CD4-positive, alpha-beta memory T cell (primary cell): ENCODE measurements at regions not wholly inside any gene's neighbourhood (a gene's known extent, or its start where the extent isn't known, plus 50 kb on each side); places are given as distances from the start of the nearest gene placed in this dataset.

Source experiments
- CTCF ChIA-PET: fragments of 350-600 bp; sonication (Branson Sonifier 250); formaldehyde crosslinking; loops from one replicate; lab custom pipeline; 2021; ENCODE audit warnings: inconsistent platforms; ENCODE audit not compliant: partially characterized antibody; lab: Charles Lee
- POLR2A ChIA-PET: fragments of 350-600 bp; sonication (Branson Sonifier 250); formaldehyde crosslinking; loops from one replicate; lab custom pipeline; 2021; ENCODE audit not compliant: partially characterized antibody; lab: Charles Lee
- DNase-seq, 5 donors: peaks; one replicate each; pipeline versions ENCODE4 v3.0.0 to v3.0.0-alpha.2; 2020 to 2022; ENCODE audit warnings: mixed read lengths in 1 of 5
- H3K27ac ChIP-seq: one replicate; pipeline ENCODE4 v1.7.0; 2013; ENCODE audit warnings: low read depth, low read length
- H3K27me3 ChIP-seq: 2 replicates; pipeline ENCODE4 v1.7.0; 2013; ENCODE audit warnings: mild to moderate bottlenecking, low read length, moderate library complexity; ENCODE audit not compliant: insufficient read depth
- H3K36me3 ChIP-seq: 2 replicates; pipeline ENCODE4 v1.7.0; 2013; ENCODE audit warnings: mild to moderate bottlenecking, low read length, moderate library complexity; ENCODE audit not compliant: insufficient read depth
- H3K4me1 ChIP-seq: 2 replicates; pipeline ENCODE4 v1.7.0; 2013; ENCODE audit warnings: mild to moderate bottlenecking, low read length, moderate library complexity; ENCODE audit not compliant: insufficient read depth
- H3K4me3 ChIP-seq, 2 donors: one replicate each; pipeline ENCODE4 v1.7.0; 2013; ENCODE audit warnings: low read length in 2 of 2, mild to moderate bottlenecking in 1 of 2
- H3K9me3 ChIP-seq, 2 donors: one replicate each; pipeline ENCODE4 v1.7.0; 2013; ENCODE audit warnings: low read length in 2 of 2, control low read depth in 1 of 2; ENCODE audit not compliant: control insufficient read depth in 1 of 2
- H3K27ac Mint-ChIP-seq, 7 donors: one replicate each; pipeline ENCODE4 v1.8.0; 2020 to 2021; ENCODE audit warnings: mixed read lengths in 7 of 7, mild to moderate bottlenecking in 6 of 7, inconsistent platforms in 3 of 7, moderate library complexity in 3 of 7
- H3K27me3 Mint-ChIP-seq, 2 donors: one replicate each; pipeline ENCODE4 v1.8.0; 2020 to 2021; ENCODE audit warnings: mixed read lengths in 2 of 2
- H3K36me3 Mint-ChIP-seq, 2 donors: one replicate each; pipeline ENCODE4 v1.8.0; 2020 to 2021; ENCODE audit warnings: mixed read lengths in 2 of 2, inconsistent platforms in 1 of 2, mild to moderate bottlenecking in 1 of 2
- H3K4me1 Mint-ChIP-seq, 4 donors: one replicate each; pipeline ENCODE4 v1.8.0; 2020 to 2021; ENCODE audit warnings: mixed read lengths in 4 of 4, mild to moderate bottlenecking in 1 of 4
- H3K4me3 Mint-ChIP-seq, 8 donors: one replicate each; pipeline ENCODE4 v1.8.0; 2020 to 2021; ENCODE audit warnings: mixed read lengths in 8 of 8, mild to moderate bottlenecking in 7 of 8, moderate library complexity in 6 of 8, inconsistent platforms in 3 of 8
- H3K9me3 Mint-ChIP-seq, 8 donors: one replicate each; pipeline ENCODE4 v1.8.0; 2020 to 2021; ENCODE audit warnings: mixed read lengths in 8 of 8, mild to moderate bottlenecking in 5 of 8, inconsistent platforms in 3 of 8, moderate library complexity in 1 of 8
- intact Hi-C: fragments of 100-400 bp; cut with micrococcal nuclease; formaldehyde crosslinking; loops from one replicate; pipeline ENCODE4 v1.15.1; 2023

DNA sequence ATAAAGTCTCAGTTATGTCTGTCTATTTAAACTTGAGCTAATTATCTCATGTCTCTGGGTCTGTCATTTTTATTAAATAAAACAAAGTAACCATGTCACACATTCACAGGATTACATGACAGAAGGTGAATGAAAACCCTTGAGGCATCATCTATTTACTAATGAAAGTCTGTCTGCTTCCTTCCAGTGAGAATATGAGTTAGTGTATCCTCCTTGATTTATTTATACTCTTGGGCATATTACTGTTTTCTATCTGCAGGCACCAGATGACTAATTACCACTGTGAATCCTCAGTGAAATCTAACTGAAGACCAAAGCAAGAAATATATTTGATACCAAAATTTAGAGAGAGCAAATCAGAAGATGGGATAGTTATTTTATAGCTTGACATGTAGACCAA, 163.7 kb downstream of the CDC14C start:
- peaks cover 0 to 4% (median 0%) of the 10 kb centered on the region in 8 donors for H3K9me3 Mint-ChIP-seq
- intact Hi-C loops = no loop called here
- no peaks in the 10 kb centered on the region for H3K27me3 Mint-ChIP-seq
- ChIA-PET CTCF (no interaction called here), POLR2A (no interaction called here)
- Histone ChIP-seq H3K4me1 (no peaks in the 10 kb centered on the region), H3K27ac (no peak overlapping the region), H3K27me3 (no peaks in the 10 kb centered on the region), H3K36me3 (no peaks in the 10 kb centered on the region), H3K4me3 (no peak overlapping the region), H3K9me3 (no peaks in the 10 kb centered on the region)
- no peaks in the 10 kb centered on the region for H3K36me3 Mint-ChIP-seq
- no peak overlapping the region for H3K4me3 Mint-ChIP-seq
- no peaks in the 10 kb centered on the region for H3K4me1 Mint-ChIP-seq
- no peak overlapping the region for H3K27ac Mint-ChIP-seq
- no peak for DNase-seq

DNA sequence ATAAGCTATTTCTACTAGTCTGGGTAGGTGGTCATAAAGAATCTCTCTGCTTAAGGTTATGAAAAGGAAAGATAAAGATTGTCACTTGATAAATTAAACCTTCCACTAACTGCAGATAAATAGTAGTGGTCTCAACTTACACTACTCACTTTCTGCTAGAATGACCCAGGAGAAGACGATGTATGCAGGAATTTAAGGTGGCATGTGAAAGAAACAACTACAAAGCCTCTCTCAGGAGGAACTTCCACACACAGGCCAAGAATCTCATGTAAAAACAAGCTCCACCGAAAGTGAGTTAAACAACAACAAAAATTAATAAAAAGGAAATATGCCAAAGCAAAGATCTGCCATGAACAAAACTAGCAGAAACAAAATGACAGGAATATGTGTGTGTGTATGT, 165.4 kb downstream of the CDC14C start:
- Histone ChIP-seq H3K9me3 (no peaks in the 10 kb centered on the region), H3K27me3 (no peaks in the 10 kb centered on the region), H3K4me3 (no peak overlapping the region), H3K27ac (no peak overlapping the region), H3K36me3 (no peaks in the 10 kb centered on the region), H3K4me1 (no peaks in the 10 kb centered on the region)
- CTCF ChIA-PET = no interaction called here
- Mint-ChIP-seq H3K27me3 (no peaks in the 10 kb centered on the region), H3K9me3 (peaks cover 0 to 4% (median 0%) of the 10 kb centered on the region in 8 donors), H3K4me1 (no peaks in the 10 kb centered on the region), H3K27ac (no peak overlapping the region), H3K4me3 (no peak overlapping the region), H3K36me3 (no peaks in the 10 kb centered on the region)
- intact Hi-C loops = no loop called here
- no peak for DNase-seq
- POLR2A ChIA-PET = no interaction called here

DNA sequence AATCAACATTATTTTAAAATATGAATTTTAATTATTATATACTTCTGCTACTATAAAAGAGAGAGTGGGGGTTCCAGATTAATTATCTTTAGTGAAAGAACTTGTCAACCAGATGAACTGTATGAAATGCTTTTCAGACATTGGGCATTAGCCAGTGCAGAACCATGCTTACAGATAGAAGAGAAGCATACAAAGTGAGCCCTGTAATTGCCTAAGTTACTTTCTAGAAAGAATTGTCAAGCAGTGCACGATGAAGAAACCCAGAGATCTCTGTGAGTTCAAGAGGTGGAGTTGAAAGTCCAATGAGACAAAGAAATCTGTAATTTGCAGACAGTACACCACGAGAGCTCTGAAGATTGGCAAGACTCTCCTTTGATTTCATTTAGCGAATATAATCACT, 166.7 kb downstream of the CDC14C start:
- Histone ChIP-seq H3K27ac (no peak overlapping the region), H3K27me3 (no peaks in the 10 kb centered on the region), H3K4me1 (no peaks in the 10 kb centered on the region), H3K9me3 (no peaks in the 10 kb centered on the region), H3K4me3 (no peak overlapping the region), H3K36me3 (no peaks in the 10 kb centered on the region)
- H3K36me3 Mint-ChIP-seq = no peaks in the 10 kb centered on the region
- no peak overlapping the region for H3K4me3 Mint-ChIP-seq
- POLR2A ChIA-PET = no interaction called here
- no peak overlapping the region for H3K27ac Mint-ChIP-seq
- DNase-seq = no peak
- intact Hi-C loops = no loop called here
- no peaks in the 10 kb centered on the region for H3K27me3 Mint-ChIP-seq
- H3K4me1 Mint-ChIP-seq = no peaks in the 10 kb centered on the region
- peaks cover 0 to 5% (median 3%) of the 10 kb centered on the region in 8 donors for H3K9me3 Mint-ChIP-seq
- CTCF ChIA-PET = no interaction called here

DNA sequence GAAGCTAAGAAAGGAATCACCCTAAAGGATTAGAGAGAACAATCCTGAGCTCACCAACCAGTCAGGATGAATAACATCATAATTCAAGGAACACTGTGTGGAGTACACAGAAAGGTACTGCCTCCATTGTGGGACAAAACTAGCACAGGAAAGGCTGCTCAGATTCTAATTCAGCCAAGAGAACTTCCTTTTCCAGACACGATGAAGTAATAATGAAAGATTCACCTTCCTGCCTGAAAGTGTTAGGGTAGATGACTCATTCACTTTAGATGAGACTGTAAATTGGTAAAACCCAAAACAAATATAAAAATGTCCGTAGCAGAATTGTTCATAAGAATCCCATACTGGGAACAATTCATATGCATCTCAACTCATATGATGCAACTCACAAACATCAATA, 167.2 kb downstream of the CDC14C start:
- ChIA-PET POLR2A (no interaction called here), CTCF (no interaction called here)
- H3K4me1 ChIP-seq = no peaks in the 10 kb centered on the region
- H3K9me3 ChIP-seq = no peaks in the 10 kb centered on the region
- H3K36me3 ChIP-seq = no peaks in the 10 kb centered on the region
- H3K4me3 ChIP-seq = no peak overlapping the region
- H3K27ac ChIP-seq = no peak overlapping the region
- H3K4me3 Mint-ChIP-seq = no peak overlapping the region
- peaks cover 0 to 5% (median 3%) of the 10 kb centered on the region in 8 donors for H3K9me3 Mint-ChIP-seq
- no peak overlapping the region for H3K27ac Mint-ChIP-seq
- H3K27me3 Mint-ChIP-seq = no peaks in the 10 kb centered on the region
- H3K27me3 ChIP-seq = no peaks in the 10 kb centered on the region
- no peaks in the 10 kb centered on the region for H3K36me3 Mint-ChIP-seq
- DNase-seq = no peak
- H3K4me1 Mint-ChIP-seq = no peaks in the 10 kb centered on the region
- intact Hi-C loops = no loop called here

DNA sequence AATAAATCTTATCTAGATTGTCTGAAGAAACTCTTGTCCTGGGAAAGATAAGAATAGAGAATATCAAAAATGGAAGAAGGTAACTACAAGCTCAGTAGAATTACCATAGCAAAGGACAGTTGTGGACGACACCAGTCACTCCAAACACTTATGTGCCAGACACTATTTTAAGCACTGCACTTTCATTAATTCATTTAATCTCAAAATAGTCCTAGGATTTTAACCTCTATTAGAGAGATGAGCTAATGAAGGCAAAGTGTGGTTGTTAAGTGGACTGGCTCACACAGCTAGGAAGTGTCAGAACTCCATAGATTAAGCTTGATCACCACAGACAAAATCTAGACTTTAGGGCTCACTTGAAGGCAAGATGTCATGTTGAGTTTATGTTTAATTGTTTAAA, 168.9 kb downstream of the CDC14C start:
- Histone ChIP-seq H3K36me3 (no peaks in the 10 kb centered on the region), H3K4me3 (no peak overlapping the region), H3K27me3 (no peaks in the 10 kb centered on the region), H3K27ac (no peak overlapping the region), H3K9me3 (no peaks in the 10 kb centered on the region), H3K4me1 (no peaks in the 10 kb centered on the region)
- Mint-ChIP-seq H3K27ac (no peak overlapping the region), H3K4me1 (no peaks in the 10 kb centered on the region), H3K9me3 (peaks cover 1 to 5% (median 3%) of the 10 kb centered on the region in 8 donors), H3K36me3 (no peaks in the 10 kb centered on the region), H3K4me3 (no peak overlapping the region), H3K27me3 (no peaks in the 10 kb centered on the region)
- intact Hi-C loops = no loop called here
- ChIA-PET POLR2A (no interaction called here), CTCF (no interaction called here)
- no peak for DNase-seq

DNA sequence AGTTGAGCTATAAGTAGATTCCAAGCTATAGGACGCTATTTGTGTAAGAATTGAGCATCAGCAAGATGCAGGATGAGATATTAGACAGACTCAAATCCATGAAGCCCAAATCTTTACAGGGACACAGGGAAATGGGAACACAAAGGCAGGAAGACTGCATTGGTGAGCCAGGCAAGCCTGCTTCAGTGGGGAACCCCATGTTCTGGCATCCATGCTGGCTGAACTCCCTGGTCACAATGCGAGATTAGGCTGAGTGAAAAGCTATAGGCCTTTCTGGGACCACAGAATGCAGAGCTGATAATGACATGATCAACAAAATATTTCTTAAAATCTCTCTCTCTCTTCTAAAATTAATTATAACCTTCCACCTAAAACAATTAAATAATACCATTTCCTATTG, 170.5 kb downstream of the CDC14C start:
- Mint-ChIP-seq H3K27ac (no peak overlapping the region), H3K4me3 (no peak overlapping the region), H3K9me3 (peaks cover 0 to 5% (median 3%) of the 10 kb centered on the region in 8 donors), H3K36me3 (no peaks in the 10 kb centered on the region), H3K4me1 (peaks cover 0 to 1% (median 0%) of the 10 kb centered on the region in 4 donors), H3K27me3 (no peaks in the 10 kb centered on the region)
- H3K9me3 ChIP-seq = no peaks in the 10 kb centered on the region
- H3K4me3 ChIP-seq = no peak overlapping the region
- ChIA-PET CTCF (no interaction called here), POLR2A (no interaction called here)
- no peaks in the 10 kb centered on the region for H3K36me3 ChIP-seq
- no peaks in the 10 kb centered on the region for H3K4me1 ChIP-seq
- H3K27ac ChIP-seq = no peak overlapping the region
- no peaks in the 10 kb centered on the region for H3K27me3 ChIP-seq
- DNase-seq = no peak
- intact Hi-C loops = no loop called here

DNA sequence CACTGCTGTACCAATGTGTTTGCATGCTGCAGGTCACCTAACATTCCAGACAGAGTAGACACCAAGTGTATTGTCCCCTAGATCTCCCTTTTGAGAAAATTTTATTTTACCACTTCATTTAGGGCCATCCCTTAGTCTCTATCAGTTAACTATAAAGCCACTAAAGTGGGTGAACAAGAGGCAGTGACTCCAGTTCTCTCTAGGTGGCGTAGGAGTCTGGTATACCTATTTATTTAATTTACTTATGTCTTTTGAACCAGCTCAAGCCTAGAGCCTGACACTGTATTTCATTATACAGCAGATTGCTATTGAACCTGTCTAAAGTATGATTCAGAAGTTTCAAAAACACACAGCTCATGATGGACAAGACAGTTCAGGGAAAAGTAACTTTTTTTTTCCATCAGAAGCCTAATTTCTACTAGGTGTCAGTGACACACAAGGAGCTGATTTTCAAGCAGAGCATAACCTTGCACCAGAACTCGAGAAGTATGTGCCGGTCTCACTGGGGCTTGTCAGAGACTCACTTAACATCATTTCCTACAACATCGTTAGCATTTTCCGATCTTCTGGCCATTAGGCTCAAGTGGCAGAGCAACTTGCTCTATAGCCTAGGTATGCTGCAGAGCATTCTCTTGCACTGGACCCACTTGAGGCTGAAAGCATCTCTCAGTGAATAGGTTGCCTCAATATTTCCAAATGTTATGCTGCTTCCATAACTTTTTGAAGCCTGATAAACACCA, 175.4 kb downstream of the CDC14C start:
- ChIA-PET CTCF (no interaction called here), POLR2A (no interaction called here)
- no peak overlapping the region for H3K27ac Mint-ChIP-seq
- H3K27me3 Mint-ChIP-seq = no peaks in the 10 kb centered on the region
- H3K4me3 Mint-ChIP-seq = no peak overlapping the region
- intact Hi-C loops = loop anchor here (10.0 kb wide), 1 partner anchor 65 kb away; no protein-coding TSS in a partner anchor
- Histone ChIP-seq H3K27me3 (no peaks in the 10 kb centered on the region), H3K4me1 (no peaks in the 10 kb centered on the region), H3K9me3 (no peaks in the 10 kb centered on the region), H3K36me3 (no peaks in the 10 kb centered on the region), H3K27ac (no peak overlapping the region), H3K4me3 (no peak overlapping the region)
- no peaks in the 10 kb centered on the region for H3K36me3 Mint-ChIP-seq
- H3K9me3 Mint-ChIP-seq = peaks cover 0 to 8% (median 5%) of the 10 kb centered on the region in 8 donors
- H3K4me1 Mint-ChIP-seq = peaks cover 0 to 1% (median 0%) of the 10 kb centered on the region in 4 donors
- DNase-seq = no peak
